ENCODE measurements at regions not wholly inside any gene's neighbourhood (a gene's known extent, or its start where the extent isn't known, plus 50 kb on each side); places are given as distances from the start of the nearest gene placed in this dataset.

DNA sequence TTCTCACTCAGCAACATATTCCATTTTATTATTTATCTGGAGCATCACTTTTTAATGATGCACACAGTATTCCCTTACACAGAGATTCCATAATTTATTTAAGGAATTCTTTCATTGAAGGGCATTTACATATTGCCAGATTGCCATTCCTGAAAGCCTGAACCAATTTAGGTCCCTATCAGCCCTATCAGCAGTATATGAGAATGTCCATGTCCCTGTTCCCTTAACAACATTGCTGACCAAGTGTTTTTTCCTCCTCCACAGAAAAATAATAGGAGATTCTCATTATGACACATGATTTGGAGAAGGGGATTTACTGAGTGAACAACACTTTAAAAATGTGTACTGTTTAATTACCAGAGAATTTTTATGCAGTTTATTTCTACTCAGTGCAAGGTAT lies 90.1 kb upstream of the PHOX2B start:
- Histone ChIP-seq H4K20me1 (replicated peaks; ENCODE audit: control insufficient read depth, extremely low read depth, insufficient read depth, low read length) (no peaks in the 10 kb centered on the region), H3K4me2 (ENCODE audit: insufficient read depth, low read length) (no peak overlapping the region), H3K36me3 (ENCODE audit: control insufficient read depth in 2 of 2, extremely low read depth in 1 of 2, insufficient read depth in 2 of 2, low read length in 2 of 2) (no peaks in the 10 kb centered on the region), H3K4me1 (ENCODE audit: control insufficient read depth, extremely low read depth, insufficient read depth, low read length) (no peaks in the 10 kb centered on the region), H3K9me1 (replicated peaks; ENCODE audit: control insufficient read depth, extremely low read depth, insufficient read depth, low read length) (no peaks in the 10 kb centered on the region), H3K27ac (ENCODE audit: insufficient read depth, low read depth, low read length) (no peak overlapping the region), H3K4me3 (replicated peaks in 1 of 3; ENCODE audit: insufficient read depth in 1 of 3, low read depth in 1 of 3, low read length in 3 of 3) (no peak overlapping the region), H3K9me3 (replicated peaks; ENCODE audit: control insufficient read depth, insufficient read depth, low read length) (no peaks in the 10 kb centered on the region), H3K9ac (replicated peaks; ENCODE audit: extremely low read depth, insufficient read depth, low read length) (no peak overlapping the region), H3K27me3 (ENCODE audit: control insufficient read depth in 2 of 2, insufficient read depth in 2 of 2, low read length in 2 of 2) (no peaks in the 10 kb centered on the region), H2AFZ (ENCODE audit: low read depth, low read length) (no peak overlapping the region), H3K79me2 (ENCODE audit: control insufficient read depth, insufficient read depth, low read length) (no peaks in the 10 kb centered on the region)
- TF ChIP-seq EZH2 (IDR thresholded peaks at IDR 0.05; ENCODE audit: borderline replicate concordance, low read depth, low read length, severe bottlenecking) (no peak), MYC (IDR thresholded peaks at IDR 0.05; ENCODE audit: low read depth, low read length) (no peak), GATA2 (IDR thresholded peaks at IDR 0.05; ENCODE audit: insufficient read depth, insufficient read length, low read depth, low read length) (no peak), FOS (IDR thresholded peaks at IDR 0.05; ENCODE audit: borderline replicate concordance, insufficient read depth, low read length) (no peak), POLR2A (IDR thresholded peaks at IDR 0.05; ENCODE audit: low read depth, low read length) (no peak), JUN (IDR thresholded peaks at IDR 0.05; ENCODE audit: borderline replicate concordance, insufficient read depth, insufficient read length, low read depth) (no peak), POLR2AphosphoS5 (IDR thresholded peaks at IDR 0.05; ENCODE audit: insufficient read depth, low read depth, low read length) (no peak)
- TF ChIP-seq, protein P1, sequence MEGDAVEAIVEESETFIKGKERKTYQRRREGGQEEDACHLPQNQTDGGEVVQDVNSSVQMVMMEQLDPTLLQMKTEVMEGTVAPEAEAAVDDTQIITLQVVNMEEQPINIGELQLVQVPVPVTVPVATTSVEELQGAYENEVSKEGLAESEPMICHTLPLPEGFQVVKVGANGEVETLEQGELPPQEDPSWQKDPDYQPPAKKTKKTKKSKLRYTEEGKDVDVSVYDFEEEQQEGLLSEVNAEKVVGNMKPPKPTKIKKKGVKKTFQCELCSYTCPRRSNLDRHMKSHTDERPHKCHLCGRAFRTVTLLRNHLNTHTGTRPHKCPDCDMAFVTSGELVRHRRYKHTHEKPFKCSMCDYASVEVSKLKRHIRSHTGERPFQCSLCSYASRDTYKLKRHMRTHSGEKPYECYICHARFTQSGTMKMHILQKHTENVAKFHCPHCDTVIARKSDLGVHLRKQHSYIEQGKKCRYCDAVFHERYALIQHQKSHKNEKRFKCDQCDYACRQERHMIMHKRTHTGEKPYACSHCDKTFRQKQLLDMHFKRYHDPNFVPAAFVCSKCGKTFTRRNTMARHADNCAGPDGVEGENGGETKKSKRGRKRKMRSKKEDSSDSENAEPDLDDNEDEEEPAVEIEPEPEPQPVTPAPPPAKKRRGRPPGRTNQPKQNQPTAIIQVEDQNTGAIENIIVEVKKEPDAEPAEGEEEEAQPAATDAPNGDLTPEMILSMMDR (IDR thresholded peaks at IDR 0.05; ENCODE audit: extremely low read depth in 1 of 2, insufficient read depth in 1 of 2, low read depth in 1 of 2, low read length in 2 of 2), result no peak
- TF ChIP-seq, protein P2, sequence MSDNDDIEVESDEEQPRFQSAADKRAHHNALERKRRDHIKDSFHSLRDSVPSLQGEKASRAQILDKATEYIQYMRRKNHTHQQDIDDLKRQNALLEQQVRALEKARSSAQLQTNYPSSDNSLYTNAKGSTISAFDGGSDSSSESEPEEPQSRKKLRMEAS (IDR thresholded peaks at IDR 0.05; ENCODE audit: insufficient read depth, insufficient read length), result no peak
- dilution Hi-C loops (cut with MboI; ENCODE audit: extremely low pct_ligation_motif_present, low sequenced_read_pairs), result no loop called here
- intact Hi-C loops (cut with micrococcal nuclease), result no loop called here
- POLR2A ChIA-PET, result no interaction called here
- BruUV-seq (replicated peaks), result no TSS peak
- FAIRE-seq (no peak), DNase-seq (ENCODE audit: low read depth, low spot score) (no peak)
- CTCF ChIA-PET, result no interaction called here
